CD4-positive, alpha-beta memory T cell (primary cell): ENCODE measurements at regions not wholly inside any gene's neighbourhood (a gene's known extent, or its start where the extent isn't known, plus 50 kb on each side); places are given as distances from the start of the nearest gene placed in this dataset.

ENCODE experiments used
- CTCF ChIA-PET: fragments of 350-600 bp; sonication (Branson Sonifier 250); formaldehyde crosslinking; loops from one replicate; lab custom pipeline; 2021; ENCODE audit warnings: inconsistent platforms; ENCODE audit not compliant: partially characterized antibody; lab: Charles Lee
- POLR2A ChIA-PET: fragments of 350-600 bp; sonication (Branson Sonifier 250); formaldehyde crosslinking; loops from one replicate; lab custom pipeline; 2021; ENCODE audit not compliant: partially characterized antibody; lab: Charles Lee
- DNase-seq, 5 donors: peaks; one replicate each; pipeline versions ENCODE4 v3.0.0 to v3.0.0-alpha.2; 2020 to 2022; ENCODE audit warnings: mixed read lengths in 1 of 5
- H3K27ac ChIP-seq: one replicate; pipeline ENCODE4 v1.7.0; 2013; ENCODE audit warnings: low read depth, low read length
- H3K27me3 ChIP-seq: 2 replicates; pipeline ENCODE4 v1.7.0; 2013; ENCODE audit warnings: mild to moderate bottlenecking, low read length, moderate library complexity; ENCODE audit not compliant: insufficient read depth
- H3K36me3 ChIP-seq: 2 replicates; pipeline ENCODE4 v1.7.0; 2013; ENCODE audit warnings: mild to moderate bottlenecking, low read length, moderate library complexity; ENCODE audit not compliant: insufficient read depth
- H3K4me1 ChIP-seq: 2 replicates; pipeline ENCODE4 v1.7.0; 2013; ENCODE audit warnings: mild to moderate bottlenecking, low read length, moderate library complexity; ENCODE audit not compliant: insufficient read depth
- H3K4me3 ChIP-seq, 2 donors: one replicate each; pipeline ENCODE4 v1.7.0; 2013; ENCODE audit warnings: low read length in 2 of 2, mild to moderate bottlenecking in 1 of 2
- H3K9me3 ChIP-seq, 2 donors: one replicate each; pipeline ENCODE4 v1.7.0; 2013; ENCODE audit warnings: low read length in 2 of 2, control low read depth in 1 of 2; ENCODE audit not compliant: control insufficient read depth in 1 of 2
- H3K27ac Mint-ChIP-seq, 7 donors: one replicate each; pipeline ENCODE4 v1.8.0; 2020 to 2021; ENCODE audit warnings: mixed read lengths in 7 of 7, mild to moderate bottlenecking in 6 of 7, inconsistent platforms in 3 of 7, moderate library complexity in 3 of 7
- H3K27me3 Mint-ChIP-seq, 2 donors: one replicate each; pipeline ENCODE4 v1.8.0; 2020 to 2021; ENCODE audit warnings: mixed read lengths in 2 of 2
- H3K36me3 Mint-ChIP-seq, 2 donors: one replicate each; pipeline ENCODE4 v1.8.0; 2020 to 2021; ENCODE audit warnings: mixed read lengths in 2 of 2, inconsistent platforms in 1 of 2, mild to moderate bottlenecking in 1 of 2
- H3K4me1 Mint-ChIP-seq, 4 donors: one replicate each; pipeline ENCODE4 v1.8.0; 2020 to 2021; ENCODE audit warnings: mixed read lengths in 4 of 4, mild to moderate bottlenecking in 1 of 4
- H3K4me3 Mint-ChIP-seq, 8 donors: one replicate each; pipeline ENCODE4 v1.8.0; 2020 to 2021; ENCODE audit warnings: mixed read lengths in 8 of 8, mild to moderate bottlenecking in 7 of 8, moderate library complexity in 6 of 8, inconsistent platforms in 3 of 8
- H3K9me3 Mint-ChIP-seq, 8 donors: one replicate each; pipeline ENCODE4 v1.8.0; 2020 to 2021; ENCODE audit warnings: mixed read lengths in 8 of 8, mild to moderate bottlenecking in 5 of 8, inconsistent platforms in 3 of 8, moderate library complexity in 1 of 8
- intact Hi-C: fragments of 100-400 bp; cut with micrococcal nuclease; formaldehyde crosslinking; loops from one replicate; pipeline ENCODE4 v1.15.1; 2023

- no peaks in the 10 kb centered on the region for H3K4me1 ChIP-seq
- Mint-ChIP-seq H3K27ac (no peak overlapping the region), H3K36me3 (no peaks in the 10 kb centered on the region), H3K9me3 (peaks cover 0 to 27% (median 11%) of the 10 kb centered on the region in 8 donors), H3K4me1 (no peaks in the 10 kb centered on the region), H3K4me3 (no peak overlapping the region), H3K27me3 (no peaks in the 10 kb centered on the region)
- ChIA-PET POLR2A (no interaction called here), CTCF (no interaction called here)
- H3K27ac ChIP-seq: no peak overlapping the region
- no peak overlapping the region for H3K4me3 ChIP-seq
- no peaks in the 10 kb centered on the region for H3K27me3 ChIP-seq
- intact Hi-C loops: no loop called here
- H3K9me3 ChIP-seq: no peaks in the 10 kb centered on the region
- H3K36me3 ChIP-seq: no peaks in the 10 kb centered on the region
- no peak for DNase-seq
Observed at GRCh38 chr4:164542431-164542830, 211.5 kb upstream of the SMIM31 start.

DNA sequence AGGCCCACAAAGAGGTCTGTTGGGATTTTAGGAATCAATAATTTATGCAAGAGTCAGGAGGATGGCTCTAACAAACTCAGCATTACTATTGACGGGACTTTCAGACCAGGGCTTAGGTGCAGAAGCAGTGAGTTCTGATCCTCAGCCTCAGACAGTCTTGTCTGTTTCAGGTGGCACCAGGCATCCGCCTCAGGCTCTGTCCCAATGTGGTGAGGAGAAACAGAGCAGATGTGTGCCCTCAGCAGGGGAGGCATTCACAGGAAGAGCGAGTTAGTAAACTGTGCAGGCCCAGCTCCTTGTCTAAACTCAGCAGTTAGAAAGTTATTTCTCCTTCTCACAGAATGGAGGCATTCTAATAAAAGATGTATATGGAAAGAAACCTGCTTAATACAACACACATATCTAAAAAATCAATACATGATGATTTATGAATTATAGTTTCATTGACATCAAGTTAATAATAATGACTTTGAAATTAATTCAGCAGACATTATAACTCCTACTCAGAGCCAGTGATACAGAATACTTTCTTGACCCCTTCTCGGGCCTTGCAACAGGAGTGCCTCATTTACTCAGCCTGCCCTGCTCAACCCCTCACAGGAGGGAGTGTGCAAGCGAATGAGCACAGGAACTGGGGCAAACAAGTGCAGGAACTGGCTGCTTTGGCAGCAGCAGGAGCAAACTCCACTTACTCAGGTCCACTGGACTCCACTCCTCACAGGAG is 202.8 kb upstream of the SMIM31 start:
- no peaks in the 10 kb centered on the region for H3K4me1 ChIP-seq
- H3K27ac Mint-ChIP-seq: no peak overlapping the region
- intact Hi-C loops: no loop called here
- H3K9me3 Mint-ChIP-seq: peaks cover 0 to 3% (median 0%) of the 10 kb centered on the region in 8 donors
- H3K4me3 ChIP-seq: no peak overlapping the region
- no peaks in the 10 kb centered on the region for H3K9me3 ChIP-seq
- H3K36me3 ChIP-seq: no peaks in the 10 kb centered on the region
- no peaks in the 10 kb centered on the region for H3K27me3 ChIP-seq
- no peak overlapping the region for H3K4me3 Mint-ChIP-seq
- no peaks in the 10 kb centered on the region for H3K36me3 Mint-ChIP-seq
- CTCF ChIA-PET: no interaction called here
- POLR2A ChIA-PET: no interaction called here
- no peak for DNase-seq
- H3K4me1 Mint-ChIP-seq: no peaks in the 10 kb centered on the region
- H3K27ac ChIP-seq: no peak overlapping the region
- no peaks in the 10 kb centered on the region for H3K27me3 Mint-ChIP-seq

DNA sequence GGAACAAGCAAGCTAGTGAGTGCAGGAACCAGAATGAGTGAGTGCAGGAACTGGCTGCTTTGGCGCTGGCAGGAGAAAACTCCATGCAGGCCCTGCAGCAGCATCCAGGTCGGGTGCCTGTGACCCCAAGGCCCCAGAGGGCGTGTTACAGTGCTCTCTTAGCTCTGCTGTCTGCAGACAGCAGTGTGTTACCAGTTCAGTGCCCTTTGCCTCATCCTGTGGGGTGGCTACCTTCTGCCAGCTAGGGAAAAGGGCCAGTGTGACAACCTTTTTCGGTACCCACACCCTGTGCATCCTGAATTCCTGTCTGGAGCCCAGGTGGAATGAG is 202.3 kb upstream of the SMIM31 start:
- Histone ChIP-seq H3K4me3 (no peak overlapping the region), H3K27me3 (no peaks in the 10 kb centered on the region), H3K9me3 (no peaks in the 10 kb centered on the region), H3K4me1 (no peaks in the 10 kb centered on the region), H3K27ac (no peak overlapping the region), H3K36me3 (no peaks in the 10 kb centered on the region)
- Mint-ChIP-seq H3K27me3 (no peaks in the 10 kb centered on the region), H3K9me3 (peaks cover 0 to 3% (median 0%) of the 10 kb centered on the region in 8 donors), H3K36me3 (no peaks in the 10 kb centered on the region), H3K27ac (no peak overlapping the region), H3K4me1 (no peaks in the 10 kb centered on the region), H3K4me3 (no peak overlapping the region)
- intact Hi-C loops: no loop called here
- ChIA-PET POLR2A (no interaction called here), CTCF (no interaction called here)
- no peak for DNase-seq

GRCh38 chr4:164571593-164572390 is 182.1 kb upstream of the SMIM31 start:
- Mint-ChIP-seq H3K27me3 (no peaks in the 10 kb centered on the region), H3K4me3 (no peak overlapping the region), H3K9me3 (peaks cover 0 to 14% (median under 1%) of the 10 kb centered on the region in 8 donors), H3K4me1 (no peaks in the 10 kb centered on the region), H3K27ac (no peak overlapping the region), H3K36me3 (no peaks in the 10 kb centered on the region)
- Histone ChIP-seq H3K9me3 (no peaks in the 10 kb centered on the region), H3K4me3 (no peak overlapping the region), H3K4me1 (no peaks in the 10 kb centered on the region), H3K27ac (no peak overlapping the region), H3K36me3 (no peaks in the 10 kb centered on the region), H3K27me3 (no peaks in the 10 kb centered on the region)
- intact Hi-C loops: no loop called here
- no peak for DNase-seq
- ChIA-PET CTCF (no interaction called here), POLR2A (no interaction called here)

- Histone ChIP-seq H3K27ac (no peak overlapping the region), H3K9me3 (no peaks in the 10 kb centered on the region), H3K36me3 (no peaks in the 10 kb centered on the region), H3K27me3 (no peaks in the 10 kb centered on the region), H3K4me1 (no peaks in the 10 kb centered on the region), H3K4me3 (no peak overlapping the region)
- H3K27ac Mint-ChIP-seq: no peak overlapping the region
- no peaks in the 10 kb centered on the region for H3K4me1 Mint-ChIP-seq
- no peak overlapping the region for H3K4me3 Mint-ChIP-seq
- ChIA-PET POLR2A (no interaction called here), CTCF (no interaction called here)
- peaks cover 0 to 11% (median under 1%) of the 10 kb centered on the region in 8 donors for H3K9me3 Mint-ChIP-seq
- H3K27me3 Mint-ChIP-seq: no peaks in the 10 kb centered on the region
- intact Hi-C loops: no loop called here
- DNase-seq: no peak
- H3K36me3 Mint-ChIP-seq: no peaks in the 10 kb centered on the region
Observed at GRCh38 chr4:164572877-164573279, 181.1 kb upstream of the SMIM31 start.

- no peaks in the 10 kb centered on the region for H3K4me1 Mint-ChIP-seq
- no peaks in the 10 kb centered on the region for H3K4me1 ChIP-seq
- H3K36me3 ChIP-seq: no peaks in the 10 kb centered on the region
- H3K27me3 Mint-ChIP-seq: no peaks in the 10 kb centered on the region
- H3K27ac Mint-ChIP-seq: no peak overlapping the region
- H3K27me3 ChIP-seq: no peaks in the 10 kb centered on the region
- H3K9me3 ChIP-seq: no peaks in the 10 kb centered on the region
- no peak overlapping the region for H3K4me3 ChIP-seq
- H3K27ac ChIP-seq: no peak overlapping the region
- no peaks in the 10 kb centered on the region for H3K36me3 Mint-ChIP-seq
- no peak for DNase-seq
- H3K9me3 Mint-ChIP-seq: peaks cover 0 to 8% (median 0%) of the 10 kb centered on the region in 8 donors
- ChIA-PET POLR2A (no interaction called here), CTCF (no interaction called here)
- intact Hi-C loops: no loop called here
- H3K4me3 Mint-ChIP-seq: no peak overlapping the region
Observed at GRCh38 chr4:164575861-164576260, 178.1 kb upstream of the SMIM31 start.

- Histone ChIP-seq H3K9me3 (no peaks in the 10 kb centered on the region), H3K4me3 (no peak overlapping the region), H3K36me3 (no peaks in the 10 kb centered on the region), H3K27me3 (no peaks in the 10 kb centered on the region), H3K27ac (no peak overlapping the region), H3K4me1 (no peaks in the 10 kb centered on the region)
- H3K4me3 Mint-ChIP-seq: no peak overlapping the region
- DNase-seq: no peak
- H3K9me3 Mint-ChIP-seq: peaks cover 0 to 8% (median 0%) of the 10 kb centered on the region in 8 donors
- H3K4me1 Mint-ChIP-seq: no peaks in the 10 kb centered on the region
- peaks cover 0 to 2% of the 10 kb centered on the region in 2 donors for H3K27me3 Mint-ChIP-seq
- intact Hi-C loops: no loop called here
- POLR2A ChIA-PET: no interaction called here
- no peaks in the 10 kb centered on the region for H3K36me3 Mint-ChIP-seq
- no peak overlapping the region for H3K27ac Mint-ChIP-seq
- CTCF ChIA-PET: no interaction called here
Observed at GRCh38 chr4:164579270-164579942, 174.5 kb upstream of the SMIM31 start.
